ENCODE measurements at regions not wholly inside any gene's neighbourhood (a gene's known extent, or its start where the extent isn't known, plus 50 kb on each side); places are given as distances from the start of the nearest gene placed in this dataset.

DNA sequence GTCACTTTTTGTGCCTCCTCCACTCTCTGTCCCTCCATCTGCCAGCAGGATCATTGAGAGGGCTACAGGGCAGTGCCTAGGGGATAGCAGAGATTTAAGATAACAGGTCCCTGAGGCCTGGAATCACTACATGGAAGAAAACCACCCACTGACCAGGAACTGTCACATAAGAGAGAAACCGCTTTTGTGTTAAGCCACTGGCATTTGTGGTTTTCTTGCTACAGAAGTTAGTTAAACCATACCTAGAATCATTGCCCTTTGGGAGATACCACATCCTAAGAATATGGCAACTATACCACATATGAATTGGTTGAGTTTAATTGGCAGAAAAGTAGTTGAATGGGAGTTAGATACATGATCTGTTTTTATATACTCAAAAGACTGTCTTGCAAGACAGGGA, 112.8 kb upstream of the LPP start:
- H3K36me3 ChIP-seq (ENCODE audit: insufficient read depth, insufficient read length, low read length), result no peaks in the 10 kb centered on the region
- H3K4me3 ChIP-seq (ENCODE audit: insufficient read length, low read depth), result no peak overlapping the region
- no peaks in the 10 kb centered on the region for H3K27me3 ChIP-seq (ENCODE audit: insufficient read depth, insufficient read length)
- no peak for DNase-seq (ENCODE audit: low read depth, low spot score)
- H3K9me3 ChIP-seq (ENCODE audit: insufficient read depth, low read length), result no peaks in the 10 kb centered on the region
- H3K9ac ChIP-seq (ENCODE audit: insufficient read length, low read depth), result no peak overlapping the region
- peaks cover 3% of the 10 kb centered on the region for H3K4me1 ChIP-seq (ENCODE audit: insufficient read depth, insufficient read length)
- TF ChIP-seq YY1 (IDR thresholded peaks at IDR 0.05; ENCODE audit: insufficient read depth, insufficient read length), result no peak
- TF ChIP-seq ZNF274 (IDR thresholded peaks at IDR 0.05; ENCODE audit: low read depth, low read length), result no peak
- TF ChIP-seq SUZ12 (IDR thresholded peaks at IDR 0.05; ENCODE audit: extremely low read depth, insufficient read depth, insufficient read length), result no peak

DNA sequence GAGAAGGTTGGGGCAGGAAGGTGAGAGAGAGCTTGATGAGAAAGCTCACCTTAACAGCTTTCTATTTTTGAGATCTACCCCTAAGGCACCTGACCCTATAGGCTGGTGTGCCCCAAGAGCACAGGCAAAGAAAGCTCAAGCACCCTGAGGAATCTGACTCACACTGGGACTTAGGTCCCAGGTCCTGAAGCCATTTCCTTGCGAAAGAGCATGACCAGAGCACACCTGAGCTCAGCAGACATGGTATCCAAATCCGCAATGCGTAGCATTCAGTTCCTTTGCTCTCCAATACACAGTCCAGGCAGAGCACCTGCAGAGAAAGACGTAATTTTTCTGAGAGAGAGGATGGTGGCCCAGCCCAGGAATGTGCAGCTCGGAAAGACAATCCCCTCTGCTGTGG, 112.1 kb upstream of the LPP start:
- H3K9ac ChIP-seq (ENCODE audit: insufficient read length, low read depth), result no peak overlapping the region
- H3K27me3 ChIP-seq (ENCODE audit: insufficient read depth, insufficient read length), result no peaks in the 10 kb centered on the region
- H3K4me1 ChIP-seq (ENCODE audit: insufficient read depth, insufficient read length), result no peaks in the 10 kb centered on the region
- DNase-seq (ENCODE audit: low read depth, low spot score), result no peak
- H3K36me3 ChIP-seq (ENCODE audit: insufficient read depth, insufficient read length, low read length), result no peaks in the 10 kb centered on the region
- no peaks in the 10 kb centered on the region for H3K9me3 ChIP-seq (ENCODE audit: insufficient read depth, low read length)
- H3K4me3 ChIP-seq (ENCODE audit: insufficient read length, low read depth), result no peak overlapping the region
- TF ChIP-seq YY1 (IDR thresholded peaks at IDR 0.05; ENCODE audit: insufficient read depth, insufficient read length) (no peak), ZNF274 (IDR thresholded peaks at IDR 0.05; ENCODE audit: low read depth, low read length) (no peak)

DNA sequence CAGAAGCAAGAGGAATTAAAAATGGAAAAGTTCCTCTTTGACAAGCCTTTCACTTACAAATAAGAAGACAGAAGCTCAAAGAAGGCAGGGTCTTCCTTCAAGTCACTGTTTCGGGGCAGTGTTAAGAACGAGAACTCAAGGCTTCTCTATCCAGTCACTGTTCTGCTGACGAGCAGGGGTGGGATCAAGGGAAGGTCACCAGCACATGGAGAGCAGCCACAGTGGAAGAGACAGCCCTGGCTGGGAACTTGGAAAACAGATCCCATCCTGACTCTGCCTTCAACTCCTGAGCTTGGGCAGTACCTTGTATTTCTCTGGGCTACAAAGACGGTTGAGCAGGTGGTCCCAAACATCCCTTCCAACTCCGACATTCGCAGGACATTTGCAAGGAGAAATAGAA, 111.5 kb upstream of the LPP start:
- no peak overlapping the region for H3K9ac ChIP-seq (ENCODE audit: insufficient read length, low read depth)
- H3K9me3 ChIP-seq (ENCODE audit: insufficient read depth, low read length), result no peaks in the 10 kb centered on the region
- no peaks in the 10 kb centered on the region for H3K4me1 ChIP-seq (ENCODE audit: insufficient read depth, insufficient read length)
- TF ChIP-seq SUZ12 (IDR thresholded peaks at IDR 0.05; ENCODE audit: extremely low read depth, insufficient read depth, insufficient read length), result no peak
- TF ChIP-seq YY1 (IDR thresholded peaks at IDR 0.05; ENCODE audit: insufficient read depth, insufficient read length), result no peak
- no peak for TF ChIP-seq ZNF274 (IDR thresholded peaks at IDR 0.05; ENCODE audit: low read depth, low read length)
- no peaks in the 10 kb centered on the region for H3K27me3 ChIP-seq (ENCODE audit: insufficient read depth, insufficient read length)
- no peak overlapping the region for H3K4me3 ChIP-seq (ENCODE audit: insufficient read length, low read depth)
- H3K36me3 ChIP-seq (ENCODE audit: insufficient read depth, insufficient read length, low read length), result no peaks in the 10 kb centered on the region
- no peak for DNase-seq (ENCODE audit: low read depth, low spot score)

DNA sequence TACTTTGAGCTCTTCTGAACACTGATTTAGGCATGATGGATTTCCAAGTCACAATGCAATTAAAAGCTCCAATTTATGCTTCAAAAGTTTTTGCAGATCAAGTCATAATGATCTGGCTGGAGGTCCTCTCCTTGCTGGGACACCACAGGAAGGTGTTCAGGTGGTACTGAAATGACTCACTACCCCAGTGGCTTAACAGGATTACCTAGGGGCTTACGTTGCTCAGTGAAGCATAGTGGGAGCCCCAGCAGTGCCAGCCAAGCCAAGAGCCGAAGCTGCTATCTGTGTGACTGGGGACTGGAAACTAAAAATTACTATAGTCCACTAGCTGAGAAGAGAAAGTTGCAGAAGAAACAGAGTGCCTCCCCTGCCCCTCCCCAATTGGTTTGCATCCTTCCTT, 110.1 kb upstream of the LPP start:
- TF ChIP-seq SUZ12 (IDR thresholded peaks at IDR 0.05; ENCODE audit: extremely low read depth, insufficient read depth, insufficient read length), result no peak
- no peak for TF ChIP-seq ZNF274 (IDR thresholded peaks at IDR 0.05; ENCODE audit: low read depth, low read length)
- no peak for TF ChIP-seq YY1 (IDR thresholded peaks at IDR 0.05; ENCODE audit: insufficient read depth, insufficient read length)
- H3K27me3 ChIP-seq (ENCODE audit: insufficient read depth, insufficient read length), result no peaks in the 10 kb centered on the region
- H3K4me3 ChIP-seq (ENCODE audit: insufficient read length, low read depth), result no peak overlapping the region
- H3K36me3 ChIP-seq (ENCODE audit: insufficient read depth, insufficient read length, low read length), result no peaks in the 10 kb centered on the region
- no peak overlapping the region for H3K9ac ChIP-seq (ENCODE audit: insufficient read length, low read depth)
- H3K9me3 ChIP-seq (ENCODE audit: insufficient read depth, low read length), result no peaks in the 10 kb centered on the region
- no peaks in the 10 kb centered on the region for H3K4me1 ChIP-seq (ENCODE audit: insufficient read depth, insufficient read length)
- no peak for DNase-seq (ENCODE audit: low read depth, low spot score)

DNA sequence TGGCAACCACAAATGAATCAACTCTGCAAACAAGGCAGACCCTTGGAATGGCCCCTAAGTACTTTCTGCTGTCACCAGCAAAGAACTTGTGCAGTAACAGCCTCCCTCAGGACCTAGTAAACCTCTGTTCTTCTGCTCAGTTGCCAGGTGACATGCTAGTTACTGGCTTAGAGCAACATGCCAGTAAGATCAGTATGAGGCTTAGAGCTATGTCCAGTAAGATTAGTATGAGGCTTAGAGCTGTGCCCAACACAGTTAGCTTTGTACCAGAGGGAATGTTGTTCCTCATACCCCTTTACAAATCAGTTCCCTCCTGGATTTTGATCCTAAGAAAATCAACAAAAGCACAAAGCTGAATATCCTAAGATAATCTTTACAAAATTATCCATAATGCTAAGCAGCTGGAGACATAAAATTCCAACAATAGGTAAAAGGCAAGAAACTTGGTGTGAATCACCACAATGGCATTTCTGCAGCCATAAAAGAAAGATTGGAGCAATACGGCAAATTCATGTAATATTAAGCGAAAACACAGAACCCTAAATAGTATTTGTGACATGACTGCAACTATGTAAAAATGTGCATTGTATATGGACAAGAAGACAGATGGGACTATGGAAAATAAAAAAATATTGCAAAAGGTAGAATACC, 107.3 kb upstream of the LPP start:
- peaks cover 2% of the 10 kb centered on the region for H3K4me1 ChIP-seq (ENCODE audit: insufficient read depth, insufficient read length)
- H3K9ac ChIP-seq (ENCODE audit: insufficient read length, low read depth), result no peak overlapping the region
- H3K9me3 ChIP-seq (ENCODE audit: insufficient read depth, low read length), result no peaks in the 10 kb centered on the region
- no peaks in the 10 kb centered on the region for H3K36me3 ChIP-seq (ENCODE audit: insufficient read depth, insufficient read length, low read length)
- no peak for TF ChIP-seq SUZ12 (IDR thresholded peaks at IDR 0.05; ENCODE audit: extremely low read depth, insufficient read depth, insufficient read length)
- TF ChIP-seq YY1 (IDR thresholded peaks at IDR 0.05; ENCODE audit: insufficient read depth, insufficient read length), result no peak
- H3K4me3 ChIP-seq (ENCODE audit: insufficient read length, low read depth), result no peak overlapping the region
- no peak for DNase-seq (ENCODE audit: low read depth, low spot score)
- H3K27me3 ChIP-seq (ENCODE audit: insufficient read depth, insufficient read length), result no peaks in the 10 kb centered on the region

DNA sequence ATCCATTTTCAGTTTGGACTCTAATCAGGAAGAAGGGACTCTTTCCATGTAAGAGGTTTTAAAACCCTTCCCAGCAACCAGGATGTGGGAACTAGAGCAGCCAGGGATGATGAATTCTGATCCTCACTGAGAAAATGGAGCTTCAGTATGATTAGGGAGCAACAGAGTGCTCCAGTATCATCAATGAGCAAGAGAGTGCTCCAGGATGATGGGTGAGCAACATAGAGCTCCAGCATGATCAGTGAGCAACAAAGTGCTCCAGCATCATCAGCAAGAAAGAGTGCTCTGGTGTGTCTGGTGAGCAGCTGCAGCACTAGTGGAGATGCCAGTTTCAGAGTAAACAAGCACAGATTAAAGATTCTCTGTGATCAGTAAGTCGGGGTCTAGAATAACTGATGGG, 106.4 kb upstream of the LPP start:
- no peaks in the 10 kb centered on the region for H3K9me3 ChIP-seq (ENCODE audit: insufficient read depth, low read length)
- TF ChIP-seq SUZ12 (IDR thresholded peaks at IDR 0.05; ENCODE audit: extremely low read depth, insufficient read depth, insufficient read length), result no peak
- no peak for TF ChIP-seq ZNF274 (IDR thresholded peaks at IDR 0.05; ENCODE audit: low read depth, low read length)
- no peak for TF ChIP-seq YY1 (IDR thresholded peaks at IDR 0.05; ENCODE audit: insufficient read depth, insufficient read length)
- H3K9ac ChIP-seq (ENCODE audit: insufficient read length, low read depth), result no peak overlapping the region
- peaks cover 3% of the 10 kb centered on the region for H3K4me1 ChIP-seq (ENCODE audit: insufficient read depth, insufficient read length)
- H3K27me3 ChIP-seq (ENCODE audit: insufficient read depth, insufficient read length), result no peaks in the 10 kb centered on the region
- H3K36me3 ChIP-seq (ENCODE audit: insufficient read depth, insufficient read length, low read length), result no peaks in the 10 kb centered on the region
- H3K4me3 ChIP-seq (ENCODE audit: insufficient read length, low read depth), result no peak overlapping the region
- DNase-seq (ENCODE audit: low read depth, low spot score), result no peak

DNA sequence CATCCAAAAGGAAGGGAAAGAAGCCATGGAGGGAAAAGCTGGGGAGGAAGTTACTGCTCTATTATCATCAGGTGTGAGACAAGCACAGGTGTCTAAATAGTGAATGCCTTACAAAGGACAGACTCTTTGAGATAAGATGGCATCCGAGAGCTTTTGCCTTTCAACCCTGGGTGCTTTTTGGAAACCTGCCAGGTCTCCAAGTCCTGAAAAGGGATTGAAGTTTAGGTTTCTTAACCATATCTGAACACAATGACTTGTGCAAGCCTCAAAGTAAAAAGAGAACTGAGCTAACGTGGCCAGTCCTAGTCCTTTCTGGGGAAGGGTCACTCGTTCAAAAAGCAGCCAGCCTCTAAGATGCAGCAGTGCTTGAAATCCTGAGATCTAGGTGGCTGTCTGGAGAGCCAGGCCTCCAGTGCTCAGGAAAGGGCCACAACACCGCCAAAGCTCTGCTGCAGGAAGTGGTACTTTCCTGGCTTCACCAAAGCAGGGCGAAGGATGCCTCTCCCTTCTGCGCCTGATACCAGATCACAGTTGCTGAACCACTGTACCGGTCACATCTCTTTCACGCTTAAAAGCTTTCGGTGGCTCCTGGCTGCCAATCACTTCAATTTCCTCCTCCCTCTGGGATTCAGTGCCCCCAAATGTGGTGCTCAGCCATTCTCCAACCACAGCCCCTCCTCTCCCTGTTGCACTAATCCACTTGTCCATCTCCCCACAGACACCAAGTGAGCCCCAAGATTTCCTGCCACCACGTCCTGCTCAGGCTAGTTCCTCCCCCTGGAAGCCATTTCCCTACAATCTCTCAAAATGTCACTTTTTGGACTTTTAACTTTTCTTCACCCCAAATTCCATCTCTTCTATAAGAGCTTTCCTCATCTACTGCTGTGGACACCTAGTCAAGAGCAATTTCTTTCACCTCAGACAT, 104.1 kb upstream of the LPP start:
- no peak for DNase-seq (ENCODE audit: low read depth, low spot score)
- no peaks in the 10 kb centered on the region for H3K9me3 ChIP-seq (ENCODE audit: insufficient read depth, low read length)
- no peaks in the 10 kb centered on the region for H3K36me3 ChIP-seq (ENCODE audit: insufficient read depth, insufficient read length, low read length)
- TF ChIP-seq ZNF274 (IDR thresholded peaks at IDR 0.05; ENCODE audit: low read depth, low read length) (no peak), YY1 (IDR thresholded peaks at IDR 0.05; ENCODE audit: insufficient read depth, insufficient read length) (no peak), SUZ12 (IDR thresholded peaks at IDR 0.05; ENCODE audit: extremely low read depth, insufficient read depth, insufficient read length) (no peak)
- no peak overlapping the region for H3K4me3 ChIP-seq (ENCODE audit: insufficient read length, low read depth)
- no peak overlapping the region for H3K9ac ChIP-seq (ENCODE audit: insufficient read length, low read depth)
- H3K27me3 ChIP-seq (ENCODE audit: insufficient read depth, insufficient read length), result no peaks in the 10 kb centered on the region
- H3K4me1 ChIP-seq (ENCODE audit: insufficient read depth, insufficient read length), result peaks cover 3% of the 10 kb centered on the region
